OCI-LY1 (cell line): ENCODE measurements at regions not wholly inside any gene's neighbourhood (a gene's known extent, or its start where the extent isn't known, plus 50 kb on each side); places are given as distances from the start of the nearest gene placed in this dataset.

Experiments used
- H2AFZ ChIP-seq: fragments of 200-600 bp; sonication (generic), shearing (Covaris generic); 2 replicates; pipeline ENCODE4 v1.6.0; 2014; ENCODE audit warnings: antibody characterized with exemption, mild to moderate bottlenecking, low read length
- H3F3A ChIP-seq: fragments of 200-600 bp; sonication (generic), shearing (Covaris generic); 2 replicates; pipeline ENCODE4 v1.6.0; 2014; ENCODE audit warnings: mild to moderate bottlenecking, antibody characterized with exemption, low read length, moderate library complexity; ENCODE audit not compliant: insufficient read depth
- H3K27ac ChIP-seq: fragments of 200-600 bp; sonication (generic); 2 replicates; pipeline ENCODE4 v1.5.1; 2014; ENCODE audit warnings: low read length, mixed run types, mild to moderate bottlenecking, low read depth; ENCODE audit not compliant: poor library complexity, severe bottlenecking
- H3K27me3 ChIP-seq: fragments of 200-600 bp; sonication (generic); 2 replicates; pipeline ENCODE4 v1.6.0; 2014; ENCODE audit warnings: antibody characterized with exemption, mild to moderate bottlenecking, low read length, moderate library complexity; ENCODE audit not compliant: insufficient read depth
- H3K36me3 ChIP-seq: fragments of 200-600 bp; sonication (generic); 2 replicates; pipeline ENCODE4 v1.6.1; 2014; ENCODE audit warnings: mild to moderate bottlenecking, antibody characterized with exemption, low read length, moderate library complexity, mixed read lengths; ENCODE audit not compliant: insufficient read depth
- H3K4me1 ChIP-seq: fragments of 200-600 bp; sonication (generic); 2 replicates; pipeline ENCODE4 v1.5.1; 2014; ENCODE audit warnings: mild to moderate bottlenecking, low read length, moderate library complexity; ENCODE audit not compliant: insufficient read depth, severe bottlenecking
- H3K4me2 ChIP-seq: fragments of 200-600 bp; sonication (generic), shearing (Covaris generic); 2 replicates; pipeline ENCODE4 v1.6.1; 2014; ENCODE audit warnings: low read length
- H3K4me3 ChIP-seq: fragments of 200-600 bp; sonication (generic); 2 replicates; pipeline ENCODE4 v1.5.1; 2014; ENCODE audit warnings: low read length, low read depth, mild to moderate bottlenecking, mixed read lengths; ENCODE audit not compliant: poor library complexity, severe bottlenecking
- H3K79me2 ChIP-seq: fragments of 200-600 bp; shearing (Covaris generic); 2 replicates; pipeline ENCODE4 v1.6.1; 2016; ENCODE audit warnings: mixed run types, low read length, mixed read lengths; ENCODE audit not compliant: insufficient read depth
- H3K9ac ChIP-seq: fragments of 200-600 bp; sonication (generic), shearing (Covaris generic); 2 replicates; pipeline ENCODE4 v1.6.1; 2014; ENCODE audit warnings: mild to moderate bottlenecking, low read length, mixed read lengths
- H3K9me2 ChIP-seq: fragments of 200-600 bp; sonication (generic), shearing (Covaris generic); 2 replicates; pipeline ENCODE4 v1.6.1; 2014; ENCODE audit warnings: low read depth, mild to moderate bottlenecking, low read length, mixed read lengths
- H3K9me3 ChIP-seq: fragments of 200-600 bp; shearing (Covaris generic); 2 replicates; pipeline ENCODE4 v1.6.1; 2014; ENCODE audit warnings: low read length, mixed read lengths
- H4K20me1 ChIP-seq: fragments of 200-600 bp; sonication (generic), shearing (Covaris generic); 2 replicates; pipeline ENCODE4 v1.6.0; 2016; ENCODE audit warnings: mild to moderate bottlenecking, low read length; ENCODE audit not compliant: insufficient read depth
- EZH2 ChIP-seq: fragments of 200-600 bp; sonication (generic), shearing (Covaris generic); IDR thresholded peaks from 2 replicates; pipeline ENCODE4 v1.8.0; 2017; ENCODE audit warnings: borderline replicate concordance, mixed run types, mild to moderate bottlenecking, antibody characterized with exemption, low read length, moderate library complexity, mixed read lengths
- TF ChIP-seq, protein P1 (sequence below): fragments of 200-600 bp; sonication (generic), shearing (Covaris generic); IDR thresholded peaks from 2 replicates; pipeline ENCODE4 v1.5.1; 2017; ENCODE audit warnings: mild to moderate bottlenecking, antibody characterized with exemption, low read length, moderate library complexity, mixed read lengths

DNA sequence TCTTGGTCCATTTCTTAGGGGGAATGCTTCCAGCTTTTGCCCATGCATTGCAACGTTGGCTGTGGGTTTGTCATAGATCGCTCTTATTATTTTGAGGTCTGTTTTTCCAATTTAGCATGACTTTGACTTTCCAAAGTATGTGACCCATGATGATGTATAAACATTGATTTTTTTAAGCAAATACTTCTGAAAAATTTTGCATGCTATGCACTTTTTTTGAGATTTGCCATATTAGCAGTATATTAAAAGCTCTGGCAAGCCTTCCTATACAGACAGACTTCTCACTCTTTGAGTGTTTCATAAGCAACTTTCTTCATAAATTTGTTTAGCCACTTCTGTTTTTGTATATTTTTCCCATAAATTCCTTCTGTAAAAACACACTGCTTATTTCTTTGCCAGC is 746.4 kb upstream of the LCORL start:
- H3K27ac ChIP-seq: no peak overlapping the region
- no peak overlapping the region for H3K9ac ChIP-seq
- no peaks in the 10 kb centered on the region for H3K36me3 ChIP-seq
- no peaks in the 10 kb centered on the region for H3K27me3 ChIP-seq
- no peaks in the 10 kb centered on the region for H3K4me1 ChIP-seq
- H3K4me3 ChIP-seq: no peak overlapping the region
- no peaks in the 10 kb centered on the region for H3K9me3 ChIP-seq
- H4K20me1 ChIP-seq: no peaks in the 10 kb centered on the region
- TF ChIP-seq EZH2: no peak
- TF ChIP-seq, protein P1, sequence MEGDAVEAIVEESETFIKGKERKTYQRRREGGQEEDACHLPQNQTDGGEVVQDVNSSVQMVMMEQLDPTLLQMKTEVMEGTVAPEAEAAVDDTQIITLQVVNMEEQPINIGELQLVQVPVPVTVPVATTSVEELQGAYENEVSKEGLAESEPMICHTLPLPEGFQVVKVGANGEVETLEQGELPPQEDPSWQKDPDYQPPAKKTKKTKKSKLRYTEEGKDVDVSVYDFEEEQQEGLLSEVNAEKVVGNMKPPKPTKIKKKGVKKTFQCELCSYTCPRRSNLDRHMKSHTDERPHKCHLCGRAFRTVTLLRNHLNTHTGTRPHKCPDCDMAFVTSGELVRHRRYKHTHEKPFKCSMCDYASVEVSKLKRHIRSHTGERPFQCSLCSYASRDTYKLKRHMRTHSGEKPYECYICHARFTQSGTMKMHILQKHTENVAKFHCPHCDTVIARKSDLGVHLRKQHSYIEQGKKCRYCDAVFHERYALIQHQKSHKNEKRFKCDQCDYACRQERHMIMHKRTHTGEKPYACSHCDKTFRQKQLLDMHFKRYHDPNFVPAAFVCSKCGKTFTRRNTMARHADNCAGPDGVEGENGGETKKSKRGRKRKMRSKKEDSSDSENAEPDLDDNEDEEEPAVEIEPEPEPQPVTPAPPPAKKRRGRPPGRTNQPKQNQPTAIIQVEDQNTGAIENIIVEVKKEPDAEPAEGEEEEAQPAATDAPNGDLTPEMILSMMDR: no peak
- H3K79me2 ChIP-seq: no peaks in the 10 kb centered on the region
- H3K9me2 ChIP-seq: no peaks in the 10 kb centered on the region
- no peak overlapping the region for H3K4me2 ChIP-seq
- no peak overlapping the region for H2AFZ ChIP-seq
- no peaks in the 10 kb centered on the region for H3F3A ChIP-seq

DNA sequence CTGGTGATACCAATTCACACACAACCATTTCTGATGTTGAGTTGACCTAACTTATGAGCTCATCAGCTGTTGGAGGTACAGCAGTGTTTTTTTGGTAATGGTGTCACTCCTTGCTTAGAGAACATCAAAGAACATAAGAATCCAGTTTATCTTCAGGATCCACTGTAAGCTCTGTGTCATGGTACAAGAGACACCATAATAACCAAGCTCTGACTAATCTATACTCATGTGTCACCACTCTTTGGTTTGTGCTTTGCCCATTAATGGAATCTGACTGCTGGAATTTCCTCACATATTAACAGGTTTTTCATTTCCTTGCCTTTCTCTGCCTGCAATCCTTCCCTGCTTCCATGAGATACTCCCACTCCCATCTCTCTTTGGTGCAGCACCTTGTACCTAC is 735.1 kb upstream of the LCORL start:
- H3K9me2 ChIP-seq: no peaks in the 10 kb centered on the region
- H3K27me3 ChIP-seq: no peaks in the 10 kb centered on the region
- no peak overlapping the region for H3K4me3 ChIP-seq
- H4K20me1 ChIP-seq: no peaks in the 10 kb centered on the region
- no peak overlapping the region for H3K9ac ChIP-seq
- H3K36me3 ChIP-seq: no peaks in the 10 kb centered on the region
- no peak overlapping the region for H2AFZ ChIP-seq
- H3K27ac ChIP-seq: no peak overlapping the region
- no peaks in the 10 kb centered on the region for H3K79me2 ChIP-seq
- TF ChIP-seq EZH2: no peak
- TF ChIP-seq, protein P1: no peak
- no peak overlapping the region for H3K4me2 ChIP-seq
- no peaks in the 10 kb centered on the region for H3K9me3 ChIP-seq
- no peaks in the 10 kb centered on the region for H3K4me1 ChIP-seq
- H3F3A ChIP-seq: no peaks in the 10 kb centered on the region

DNA sequence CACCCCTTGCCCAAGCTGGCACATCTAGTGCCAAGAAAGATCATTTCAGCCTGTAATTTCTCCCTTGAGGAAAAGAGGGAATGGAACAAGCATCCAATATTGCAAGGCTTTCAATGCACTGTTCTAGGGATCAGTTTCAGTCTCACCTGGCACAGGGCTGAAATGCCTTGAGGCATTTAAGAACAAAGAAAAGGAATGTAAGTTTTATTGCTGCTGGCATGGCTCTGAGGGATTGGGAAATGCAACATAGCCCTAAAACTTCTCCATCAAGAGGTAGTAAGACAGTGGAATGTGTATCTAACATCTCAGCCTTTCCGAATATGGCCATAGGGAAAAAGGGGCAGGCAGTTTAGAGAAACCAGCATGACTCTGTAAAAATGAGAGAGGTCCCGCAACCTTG is 732.6 kb upstream of the LCORL start:
- no peak for TF ChIP-seq EZH2
- TF ChIP-seq, protein P1: no peak
- no peaks in the 10 kb centered on the region for H4K20me1 ChIP-seq
- H3K36me3 ChIP-seq: no peaks in the 10 kb centered on the region
- H2AFZ ChIP-seq: no peak overlapping the region
- no peak overlapping the region for H3K27ac ChIP-seq
- no peaks in the 10 kb centered on the region for H3K9me2 ChIP-seq
- H3K9ac ChIP-seq: no peak overlapping the region
- no peaks in the 10 kb centered on the region for H3K79me2 ChIP-seq
- no peak overlapping the region for H3K4me2 ChIP-seq
- no peaks in the 10 kb centered on the region for H3K9me3 ChIP-seq
- H3K4me1 ChIP-seq: no peaks in the 10 kb centered on the region
- no peaks in the 10 kb centered on the region for H3F3A ChIP-seq
- H3K27me3 ChIP-seq: no peaks in the 10 kb centered on the region
- H3K4me3 ChIP-seq: no peak overlapping the region
